H9 (cell line): ENCODE measurements at regions not wholly inside any gene's neighbourhood (a gene's known extent, or its start where the extent isn't known, plus 50 kb on each side); places are given as distances from the start of the nearest gene placed in this dataset.

Experiments used
- DNase-seq: peaks from one replicate; pipeline ENCODE4 v3.0.0-alpha.2; 2017
- H2AFZ ChIP-seq: one replicate; pipeline ENCODE4 v1.6.1; 2013; ENCODE audit warnings: mild to moderate bottlenecking, low read length, control low read depth, moderate library complexity
- H2AK5ac ChIP-seq: 2 replicates; pipeline ENCODE4 v1.6.1; 2013; ENCODE audit warnings: low read length, control low read depth, mixed read lengths; ENCODE audit not compliant: insufficient read length
- H2BK120ac ChIP-seq: one replicate; pipeline ENCODE4 v1.6.1; 2013; ENCODE audit warnings: low read depth, mild to moderate bottlenecking, low read length, control low read depth, inconsistent platforms; ENCODE audit not compliant: poor library complexity, severe bottlenecking
- H2BK12ac ChIP-seq: 2 replicates; pipeline ENCODE4 v1.6.1; 2013; ENCODE audit warnings: low read length, control low read depth, mixed read lengths, low read depth; ENCODE audit not compliant: insufficient read length
- H2BK15ac ChIP-seq: 2 replicates; pipeline ENCODE4 v1.6.1; 2013; ENCODE audit warnings: low read depth, low read length, control low read depth
- H2BK20ac ChIP-seq: one replicate; pipeline ENCODE4 v1.6.1; 2013; ENCODE audit warnings: low read depth, mild to moderate bottlenecking, low read length, control low read depth, inconsistent platforms; ENCODE audit not compliant: poor library complexity, severe bottlenecking
- H2BK5ac ChIP-seq: 2 replicates; pipeline ENCODE4 v1.6.1; 2013; ENCODE audit warnings: low read length, control low read depth, mixed read lengths; ENCODE audit not compliant: insufficient read length
- H3K14ac ChIP-seq: 2 replicates; pipeline ENCODE4 v1.6.1; 2013; ENCODE audit warnings: low read length, control low read depth; ENCODE audit not compliant: insufficient read depth
- H3K18ac ChIP-seq: 2 replicates; pipeline ENCODE4 v1.6.1; 2013; ENCODE audit warnings: low read depth, mild to moderate bottlenecking, mixed read lengths, low read length, control low read depth; ENCODE audit not compliant: insufficient read length
- H3K23ac ChIP-seq: 2 replicates; pipeline ENCODE4 v1.6.1; 2013; ENCODE audit warnings: low read length, control low read depth, mixed read lengths, low read depth; ENCODE audit not compliant: insufficient read length
- H3K23me2 ChIP-seq: 2 replicates; pipeline ENCODE4 v1.6.1; 2013; ENCODE audit warnings: low read depth, mild to moderate bottlenecking, mixed read lengths, low read length, control low read depth; ENCODE audit not compliant: insufficient read length, poor library complexity, severe bottlenecking
- H3K27ac ChIP-seq: 2 replicates; pipeline ENCODE4 v1.5.1; 2013; ENCODE audit warnings: low read length, control low read depth, mixed read lengths, low read depth; ENCODE audit not compliant: insufficient read length
- H3K27me3 ChIP-seq: 2 replicates; pipeline ENCODE4 v1.6.1; 2013; ENCODE audit warnings: low read length, control low read depth, inconsistent platforms; ENCODE audit not compliant: insufficient read depth
- H3K4ac ChIP-seq: 2 replicates; pipeline ENCODE4 v1.6.1; 2013; ENCODE audit warnings: low read depth, mild to moderate bottlenecking, control low read depth, inconsistent platforms, low read length, moderate library complexity
- H3K4me1 ChIP-seq: 2 replicates; pipeline ENCODE4 v1.6.1; 2013; ENCODE audit warnings: low read length, control low read depth, inconsistent platforms; ENCODE audit not compliant: insufficient read depth
- H3K4me2 ChIP-seq: 2 replicates; pipeline ENCODE4 v1.6.1; 2013; ENCODE audit warnings: low read length, control low read depth, mixed read lengths; ENCODE audit not compliant: insufficient read length, insufficient read depth
- H3K56ac ChIP-seq: 2 replicates; pipeline ENCODE4 v1.6.1; 2013; ENCODE audit warnings: low read depth, mild to moderate bottlenecking, mixed read lengths, low read length, control low read depth; ENCODE audit not compliant: insufficient read length
- H3K79me1 ChIP-seq: 2 replicates; pipeline ENCODE4 v1.6.1; 2013; ENCODE audit warnings: low read depth, mild to moderate bottlenecking, moderate library complexity, low read length, control low read depth, inconsistent platforms; ENCODE audit not compliant: insufficient read depth, poor library complexity, severe bottlenecking
- H3K79me2 ChIP-seq: 2 replicates; pipeline ENCODE4 v1.6.1; 2013; ENCODE audit warnings: low read length, control low read depth, inconsistent platforms; ENCODE audit not compliant: insufficient read depth
- H3K9ac ChIP-seq: 2 replicates; pipeline ENCODE4 v1.6.1; 2013; ENCODE audit warnings: low read length, control low read depth, mixed read lengths; ENCODE audit not compliant: insufficient read length; ENCODE audit errors: extremely low read depth
- H3K9me3 ChIP-seq: one replicate; pipeline ENCODE4 v1.6.1; 2013; ENCODE audit warnings: low read depth, low read length, inconsistent platforms; ENCODE audit not compliant: control insufficient read depth
- H3T11ph ChIP-seq: one replicate; pipeline ENCODE4 v1.6.1; 2013; ENCODE audit warnings: mild to moderate bottlenecking, low read length, control low read depth, inconsistent platforms
- H4K20me1 ChIP-seq: one replicate; pipeline ENCODE4 v1.6.1; 2013; ENCODE audit not compliant: control insufficient read depth, insufficient read length, insufficient read depth
- H4K5ac ChIP-seq: 2 replicates; pipeline ENCODE4 v1.6.1; 2013; ENCODE audit warnings: low read depth, mild to moderate bottlenecking, mixed read lengths, low read length, control low read depth; ENCODE audit not compliant: insufficient read length
- H4K8ac ChIP-seq: replicated peaks from 2 replicates; pipeline ENCODE4 v1.6.1; 2013; ENCODE audit warnings: low read length, control low read depth, mixed read lengths, low read depth; ENCODE audit not compliant: insufficient read length
- H4K91ac ChIP-seq: 2 replicates; pipeline ENCODE4 v1.6.1; 2013; ENCODE audit warnings: low read depth, mild to moderate bottlenecking, moderate library complexity, mixed read lengths, low read length, control low read depth; ENCODE audit not compliant: insufficient read length
- H3K27ac Mint-ChIP-seq, 3 experiments: 2 replicates in 2 of 3; 3 replicates in 1 of 3; pipeline ENCODE4 v1.8.0; 2020 to 2021; ENCODE audit warnings: mixed read lengths in 3 of 3, mild to moderate bottlenecking in 1 of 3, moderate library complexity in 1 of 3
- H3K27me3 Mint-ChIP-seq: 2 replicates; pipeline ENCODE4 v1.8.0; 2021; ENCODE audit warnings: low read depth, mild to moderate bottlenecking, moderate library complexity, mixed read lengths
- H3K36me3 Mint-ChIP-seq, 3 experiments: 2 replicates in 2 of 3; 3 replicates in 1 of 3; pipeline ENCODE4 v1.8.0; 2020 to 2021; ENCODE audit warnings: low read depth in 3 of 3, mixed read lengths in 3 of 3; ENCODE audit not compliant: insufficient read depth in 1 of 3
- H3K4me1 Mint-ChIP-seq, 2 experiments: 2 replicates each; pipeline ENCODE4 v1.8.0; 2020; ENCODE audit warnings: mixed read lengths in 2 of 2
- H3K4me3 Mint-ChIP-seq, 2 experiments: 2 replicates in 1 of 2; 3 replicates in 1 of 2; pipeline ENCODE4 v1.8.0; 2020 to 2021; ENCODE audit warnings: mild to moderate bottlenecking in 2 of 2, mixed read lengths in 2 of 2, moderate library complexity in 1 of 2
- H3K9me3 Mint-ChIP-seq, 2 experiments: 2 replicates in 1 of 2; 3 replicates in 1 of 2; pipeline ENCODE4 v1.8.0; 2020; ENCODE audit warnings: mild to moderate bottlenecking in 2 of 2, mixed read lengths in 2 of 2, moderate library complexity in 1 of 2
- WGBS: extraction: QIAGEN DNeasy Blood & Tissue Kit; methylation state at CpG from one replicate; pipeline ENCODE4 v1.1.7; 2013; ENCODE audit warnings: missing lambda C conversion rate, low lambda C conversion rate, mixed read lengths; ENCODE audit not compliant: insufficient read length; ENCODE audit errors: extremely low coverage; 5-methylcytosine and 5-hydroxymethylcytosine counted together
- TF ChIP-seq, protein P1 (sequence below): fragments of 200-600 bp; sonication (generic); conservative IDR thresholded peaks from 3 replicates; pipeline ENCODE4 v1.8.0; 2021; ENCODE audit warnings: antibody characterized with exemption, mild to moderate bottlenecking

DNA sequence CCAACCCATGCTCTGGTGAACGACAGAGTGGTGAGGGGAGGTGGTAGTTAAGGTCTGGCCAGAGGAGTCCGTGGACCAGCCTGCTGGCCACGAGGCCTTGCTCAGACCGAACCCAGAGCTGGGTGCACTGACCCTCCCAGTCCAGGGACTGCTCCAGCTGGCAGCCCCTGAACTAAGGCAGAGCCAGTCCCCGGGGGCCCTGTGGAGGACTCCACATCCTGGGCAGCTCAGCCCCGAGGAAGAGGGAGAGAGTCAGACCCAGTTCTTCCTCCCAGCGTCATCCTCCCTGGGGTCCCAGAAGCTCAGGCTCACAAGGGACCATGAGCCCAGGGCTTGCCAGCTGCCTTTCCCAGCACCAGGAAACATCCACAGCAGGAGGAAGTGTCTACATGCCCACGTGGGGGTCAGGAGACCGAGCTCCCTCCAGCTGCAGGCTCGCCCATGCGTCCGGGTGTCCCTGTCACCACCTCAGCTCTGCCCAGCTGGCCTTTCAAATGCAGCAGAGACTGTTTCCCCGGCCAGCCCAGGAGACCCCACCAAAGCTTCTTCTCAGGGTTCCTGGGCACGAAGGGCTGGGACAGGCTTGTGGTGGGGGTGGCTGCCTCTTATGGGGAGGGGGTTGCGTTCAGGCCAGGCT lies 194.4 kb downstream of the KIF26A start:
- Histone ChIP-seq H3K4ac (no peak overlapping the region), H3K79me1 (no peaks in the 10 kb centered on the region), H4K20me1 (no peaks in the 10 kb centered on the region), H4K91ac (no peak overlapping the region), H2AK5ac (no peak overlapping the region), H2BK15ac (no peak overlapping the region), H3K56ac (no peak overlapping the region), H2BK120ac (no peak overlapping the region), H2BK12ac (no peak overlapping the region), H2BK5ac (no peak overlapping the region), H4K8ac (no peak overlapping the region), H4K5ac (no peak overlapping the region), H3K79me2 (no peaks in the 10 kb centered on the region), H3K23ac (no peak overlapping the region), H3K9ac (no peak overlapping the region), H3T11ph (no peak overlapping the region), H3K23me2 (no peaks in the 10 kb centered on the region), H2AFZ (no peak overlapping the region), H3K27me3 (no peaks in the 10 kb centered on the region), H3K9me3 (peaks cover 3% of the 10 kb centered on the region), H3K27ac (no peak overlapping the region), H3K4me2 (no peak overlapping the region), H2BK20ac (no peak overlapping the region), H3K14ac (no peak overlapping the region; the same call in 1 of the 2 replicates), H3K18ac (no peak overlapping the region), H3K4me1 (no peaks in the 10 kb centered on the region)
- Mint-ChIP-seq H3K4me1 (no peaks in the 10 kb centered on the region), H3K27ac (no peak overlapping the region), H3K36me3 (peaks cover 4 to 14% (median 6%) of the 10 kb centered on the region in 3 experiments; a peak in 4 of 7 replicates), H3K4me3 (no peak overlapping the region), H3K9me3 (peaks cover 25% of the 10 kb centered on the region in 2 experiments), H3K27me3 (peaks cover 20% of the 10 kb centered on the region)
- TF ChIP-seq, protein P1, sequence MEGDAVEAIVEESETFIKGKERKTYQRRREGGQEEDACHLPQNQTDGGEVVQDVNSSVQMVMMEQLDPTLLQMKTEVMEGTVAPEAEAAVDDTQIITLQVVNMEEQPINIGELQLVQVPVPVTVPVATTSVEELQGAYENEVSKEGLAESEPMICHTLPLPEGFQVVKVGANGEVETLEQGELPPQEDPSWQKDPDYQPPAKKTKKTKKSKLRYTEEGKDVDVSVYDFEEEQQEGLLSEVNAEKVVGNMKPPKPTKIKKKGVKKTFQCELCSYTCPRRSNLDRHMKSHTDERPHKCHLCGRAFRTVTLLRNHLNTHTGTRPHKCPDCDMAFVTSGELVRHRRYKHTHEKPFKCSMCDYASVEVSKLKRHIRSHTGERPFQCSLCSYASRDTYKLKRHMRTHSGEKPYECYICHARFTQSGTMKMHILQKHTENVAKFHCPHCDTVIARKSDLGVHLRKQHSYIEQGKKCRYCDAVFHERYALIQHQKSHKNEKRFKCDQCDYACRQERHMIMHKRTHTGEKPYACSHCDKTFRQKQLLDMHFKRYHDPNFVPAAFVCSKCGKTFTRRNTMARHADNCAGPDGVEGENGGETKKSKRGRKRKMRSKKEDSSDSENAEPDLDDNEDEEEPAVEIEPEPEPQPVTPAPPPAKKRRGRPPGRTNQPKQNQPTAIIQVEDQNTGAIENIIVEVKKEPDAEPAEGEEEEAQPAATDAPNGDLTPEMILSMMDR: no peak
- DNase-seq: no peak
- WGBS: no CpG with 5 or more reads among the region's 15 CpGs
